ENCODE measurements at regions not wholly inside any gene's neighbourhood (a gene's known extent, or its start where the extent isn't known, plus 50 kb on each side); places are given as distances from the start of the nearest gene placed in this dataset.

DNA sequence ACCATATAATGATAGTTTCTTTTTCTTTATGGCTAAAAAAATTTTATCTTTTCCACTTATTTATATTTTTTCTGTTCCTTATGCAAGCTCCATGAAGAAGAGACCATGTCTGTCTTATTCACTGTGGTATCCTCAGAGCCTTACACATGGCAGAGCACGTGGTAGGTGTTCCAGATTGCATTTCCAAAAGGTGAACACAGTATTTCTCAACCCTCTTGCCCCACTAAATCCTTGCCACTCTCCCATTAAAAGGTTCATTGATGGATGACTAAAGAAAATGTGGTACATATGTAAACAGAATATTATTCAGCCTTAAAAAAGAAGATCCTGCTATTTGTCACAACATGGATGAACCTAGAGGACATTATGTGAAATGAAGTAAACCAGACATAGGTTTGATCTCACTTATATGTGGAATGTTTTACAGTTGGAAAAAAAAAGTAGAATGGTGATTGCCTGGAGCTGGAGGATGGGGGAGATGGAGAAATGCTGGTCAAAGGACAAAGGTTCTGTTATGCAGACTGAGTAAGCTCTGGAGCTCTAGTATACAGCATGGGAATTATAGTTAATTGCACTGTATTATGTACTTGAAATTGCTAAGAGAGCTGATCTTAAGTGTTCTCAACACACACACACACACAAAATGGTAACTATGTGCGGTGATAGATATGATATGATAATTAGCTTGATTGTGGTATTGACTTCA is 266.7 kb downstream of the CNTN3 start:
- DNase-seq: no peak

- DNase-seq: no peak
Observed at GRCh38 chr3:74346896-74347295, 267.6 kb downstream of the CNTN3 start.

GRCh38 chr3:74345701-74346100 is 268.8 kb downstream of the CNTN3 start:
- DNase-seq: no peak

DNA sequence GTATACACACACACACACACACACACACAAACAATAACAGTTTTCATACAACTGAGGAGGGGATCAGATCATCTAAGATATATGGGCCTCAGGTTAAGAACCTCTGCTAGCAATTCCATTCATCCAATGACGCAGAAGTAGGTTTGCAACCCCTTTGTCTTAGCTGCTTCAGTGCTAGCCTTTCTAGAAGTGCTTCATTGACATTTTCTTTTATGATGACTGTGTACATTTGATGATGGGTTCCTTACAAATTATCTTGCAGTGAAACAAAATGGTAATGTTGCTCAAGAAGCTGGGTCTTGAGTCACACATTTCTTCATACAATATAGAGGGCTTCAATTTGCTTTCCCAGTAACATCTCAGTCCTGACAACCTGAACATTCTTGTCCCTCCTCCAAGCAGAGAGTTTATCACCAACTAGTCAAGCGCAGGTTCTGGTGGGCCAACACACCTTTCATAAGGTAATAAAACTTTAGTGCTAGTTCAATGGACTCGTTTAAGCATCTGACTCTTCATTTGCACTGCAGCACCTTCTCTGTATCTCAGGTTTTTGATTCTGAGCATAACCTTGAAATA is 269.5 kb downstream of the CNTN3 start:
- DNase-seq: no peak

DNA sequence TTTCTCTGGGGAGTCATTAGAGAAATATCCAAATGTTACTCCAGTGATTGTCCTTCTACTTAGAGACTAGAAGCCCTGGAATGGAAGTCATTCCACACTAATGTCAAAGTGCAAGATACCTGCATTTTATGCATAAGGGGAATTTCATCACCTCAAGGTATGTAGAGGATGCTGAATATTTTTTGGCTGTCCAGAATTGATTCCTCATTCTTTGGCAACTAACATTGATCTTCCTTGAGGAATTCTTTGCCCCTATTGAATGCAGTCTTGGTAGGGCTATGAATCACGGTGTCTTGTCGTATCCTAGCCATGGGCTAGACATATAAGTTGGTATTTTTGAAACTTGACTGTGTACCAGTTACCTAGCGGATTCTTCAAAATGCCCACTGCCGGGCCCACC is 271.1 kb downstream of the CNTN3 start:
- DNase-seq: no peak

GRCh38 chr3:74338998-74339397 is 275.5 kb downstream of the CNTN3 start:
- no peak for DNase-seq

- no peak for DNase-seq
Observed at GRCh38 chr3:74332165-74332564, 282.3 kb downstream of the CNTN3 start.

- no peak for DNase-seq
Observed at GRCh38 chr3:74331711-74332110, 282.7 kb downstream of the CNTN3 start.

- peak; percentile 65 for DNase-seq
Observed at GRCh38 chr3:74329096-74329495, 285.4 kb downstream of the CNTN3 start.

DNA sequence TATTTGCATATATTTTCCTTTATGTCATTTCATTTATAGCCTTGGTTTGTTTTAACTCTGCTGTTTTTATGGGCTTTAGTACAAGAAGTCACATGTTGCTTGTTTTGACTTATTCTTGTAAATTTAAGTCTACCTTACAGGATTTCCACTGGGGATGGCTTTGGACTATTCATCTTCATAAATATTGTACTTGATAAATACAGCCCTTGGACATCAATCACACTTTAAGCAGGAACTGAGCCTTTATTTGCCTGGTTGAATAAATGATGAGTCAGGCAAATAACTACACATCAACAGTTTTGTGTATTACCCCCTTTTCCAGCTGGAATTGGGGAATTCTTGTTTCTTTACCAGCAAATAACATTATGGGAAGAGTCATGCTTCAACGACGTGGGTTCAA is 286.0 kb downstream of the CNTN3 start:
- DNase-seq: peak; percentile 14

- DNase-seq: no peak
Observed at GRCh38 chr3:74315291-74315690, 299.2 kb downstream of the CNTN3 start.

GRCh38 chr3:74314696-74315095 is 299.8 kb downstream of the CNTN3 start:
- no peak for DNase-seq

DNA sequence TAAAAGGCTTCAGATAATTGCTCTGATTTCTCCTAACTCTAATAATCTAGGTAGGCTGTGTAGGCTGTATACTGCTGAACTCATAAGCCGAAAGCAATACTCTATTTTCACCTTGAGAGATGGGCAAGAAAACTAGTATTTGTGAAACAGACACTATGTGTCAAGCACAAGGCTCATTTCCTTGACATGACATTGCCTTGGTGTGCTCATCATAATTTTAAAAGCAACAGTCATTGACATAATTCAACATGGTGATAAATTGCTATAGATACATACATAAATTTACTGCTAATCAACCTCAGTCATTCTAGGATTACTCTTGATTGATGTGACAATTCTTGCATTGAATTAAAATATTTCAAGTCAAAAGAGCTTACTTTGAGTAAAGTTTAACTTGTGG is 304.7 kb downstream of the CNTN3 start:
- DNase-seq: no peak

DNA sequence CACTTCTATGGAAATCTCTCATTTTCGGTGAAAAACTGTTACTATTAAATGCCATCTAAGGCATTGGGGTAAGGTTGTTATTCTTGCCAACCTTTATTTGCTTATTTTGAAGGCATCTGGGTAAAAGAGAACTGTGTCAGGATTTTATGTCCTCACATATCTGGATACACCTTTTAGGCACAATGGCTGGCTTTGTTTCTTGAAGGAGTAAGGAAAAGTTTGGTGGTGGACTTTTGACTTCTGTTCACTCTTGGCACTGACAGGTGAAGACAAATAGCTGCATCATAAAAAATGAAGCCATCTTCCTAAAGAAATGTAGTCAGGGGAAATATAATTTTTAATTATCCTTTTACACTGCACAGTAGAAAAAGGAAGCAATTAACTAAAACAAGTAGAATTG is 310.0 kb downstream of the CNTN3 start:
- DNase-seq: no peak

DNA sequence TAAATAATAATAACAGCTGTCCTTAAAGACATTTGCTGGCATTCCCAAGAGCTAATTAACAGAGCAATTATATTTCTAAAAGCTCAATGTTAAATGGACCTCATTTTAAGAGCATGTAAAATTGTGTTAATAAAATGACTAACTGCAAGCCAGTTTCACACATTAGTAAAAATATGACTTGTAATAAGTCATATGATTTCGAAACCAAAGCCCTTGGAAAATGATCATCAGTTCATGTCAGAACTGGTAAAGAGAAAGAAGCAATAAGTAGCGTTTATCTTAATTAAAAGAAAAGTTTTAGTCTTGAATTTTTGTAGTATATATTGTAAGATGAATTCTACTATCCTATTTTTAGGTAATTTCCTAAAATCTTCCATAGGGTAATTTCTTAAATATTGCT is 310.7 kb downstream of the CNTN3 start:
- no peak for DNase-seq

DNA sequence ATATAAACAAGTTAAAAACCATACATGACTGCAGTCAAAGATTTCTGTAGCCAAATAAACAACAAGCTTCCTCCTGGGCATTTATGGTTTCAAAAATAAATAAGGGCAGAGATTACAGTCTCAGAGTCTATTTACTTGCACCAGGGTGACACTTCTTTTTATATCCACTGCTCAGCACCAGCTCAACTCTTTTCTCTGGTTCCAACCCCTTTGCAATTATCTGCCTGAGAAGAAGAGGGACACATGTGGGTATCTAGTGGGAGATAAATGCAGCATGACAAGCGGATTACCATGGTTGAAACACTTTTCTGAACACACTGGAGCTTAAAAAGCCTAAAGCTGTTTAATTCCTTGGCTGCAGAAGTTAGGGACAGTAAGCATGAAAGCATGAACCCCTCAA is 311.5 kb downstream of the CNTN3 start:
- DNase-seq: no peak

- DNase-seq: no peak
Observed at GRCh38 chr3:74302281-74302680, 312.2 kb downstream of the CNTN3 start.

DNA sequence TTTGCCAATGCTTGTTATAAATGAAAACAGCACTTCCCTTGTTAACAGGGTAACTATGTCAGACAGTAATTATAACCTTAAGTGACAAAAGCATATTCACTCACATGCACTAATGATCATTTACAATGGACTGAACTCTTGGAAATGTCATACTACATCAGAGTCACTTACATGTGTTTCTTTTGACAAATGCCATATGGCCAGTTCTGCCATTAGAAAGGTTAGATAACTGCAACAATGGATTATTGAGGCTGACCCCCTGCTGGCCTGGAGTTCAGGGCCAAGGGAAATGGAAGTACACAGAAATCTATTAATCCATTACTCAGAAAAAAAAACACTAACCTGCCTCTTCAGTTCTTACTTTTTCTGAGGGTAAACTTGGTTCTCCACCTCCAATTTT is 313.4 kb downstream of the CNTN3 start:
- no peak for DNase-seq

DNA sequence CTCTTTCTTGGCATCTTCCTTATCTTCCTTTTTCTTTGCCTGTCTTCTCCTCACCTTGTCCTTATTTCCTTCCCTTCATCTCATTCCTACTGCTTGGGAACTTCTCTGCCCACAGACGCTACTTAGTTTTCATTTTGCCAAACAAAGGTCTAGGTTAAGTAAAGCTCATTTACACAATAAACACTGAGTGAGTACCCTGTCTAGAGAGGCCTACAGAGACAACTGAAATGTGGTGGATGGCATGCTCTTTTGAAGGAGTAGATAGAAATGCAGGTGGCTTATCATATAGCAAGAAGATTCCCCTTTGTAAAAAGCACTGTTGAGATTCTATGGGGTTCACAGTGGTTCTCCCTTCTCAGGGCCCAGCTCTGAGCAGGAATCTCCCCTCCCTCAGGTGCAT is 319.0 kb downstream of the CNTN3 start:
- DNase-seq: no peak

- DNase-seq: no peak
Observed at GRCh38 chr3:74288761-74289160, 325.7 kb downstream of the CNTN3 start.

DNA sequence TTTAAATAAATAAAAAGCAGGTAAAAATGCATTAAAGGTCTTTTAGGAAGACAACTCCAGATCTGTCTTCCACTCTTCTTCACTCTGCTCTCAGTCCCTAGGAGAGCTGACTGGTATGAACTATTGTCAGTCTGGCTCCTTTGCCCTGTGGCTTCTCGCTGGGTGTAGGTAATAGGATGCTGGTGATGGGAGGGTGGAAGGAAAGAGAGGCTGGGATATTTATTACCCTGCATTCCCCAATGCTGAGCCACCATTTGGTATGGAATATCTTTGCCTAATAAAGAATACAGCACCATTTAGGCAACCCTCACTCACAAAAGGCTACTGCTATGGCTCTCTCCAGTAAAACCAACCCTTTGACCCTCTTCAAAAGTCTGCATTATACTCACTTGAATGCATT is 326.9 kb downstream of the CNTN3 start:
- DNase-seq: no peak

- DNase-seq: no peak
Observed at GRCh38 chr3:74282202-74282601, 332.3 kb downstream of the CNTN3 start.

DNA sequence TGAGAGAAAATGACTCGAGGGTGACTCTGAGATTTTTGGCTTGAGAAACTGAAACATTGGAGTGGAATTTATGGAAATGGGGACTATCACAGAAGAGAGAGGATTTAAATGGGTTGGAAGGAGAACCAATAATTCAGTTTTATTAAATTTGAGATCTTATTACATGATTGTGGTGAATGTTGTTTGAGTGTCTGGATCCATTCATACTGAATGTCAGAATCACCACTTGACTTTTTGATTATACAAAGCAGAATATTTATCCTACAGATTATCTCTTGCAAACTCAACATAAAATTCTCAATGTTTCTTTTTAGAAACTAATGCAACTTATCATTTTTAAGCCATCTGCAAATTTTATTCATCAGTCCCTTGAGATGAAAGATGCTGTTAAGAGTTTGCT is 332.8 kb downstream of the CNTN3 start:
- DNase-seq: no peak
